Stimulated activated CD4-positive, alpha-beta T cell treated with anti-CD3 and anti-CD28 coated beads, Interleukin-2, amount 100 ng/mL, for 4 hours (primary cell): ENCODE measurements at regions not wholly inside any gene's neighbourhood (a gene's known extent, or its start where the extent isn't known, plus 50 kb on each side); places are given as distances from the start of the nearest gene placed in this dataset.
"Not testable (repeated sequence)": the region's sequence is repeated elsewhere in the genome, so short reads cannot be mapped to it uniquely, and the experiment has no call there.

Source experiments
- DNase-seq: peaks from one replicate; pipeline ENCODE4 v3.0.0-alpha.2; 2020; ENCODE audit warnings: low read depth

DNA sequence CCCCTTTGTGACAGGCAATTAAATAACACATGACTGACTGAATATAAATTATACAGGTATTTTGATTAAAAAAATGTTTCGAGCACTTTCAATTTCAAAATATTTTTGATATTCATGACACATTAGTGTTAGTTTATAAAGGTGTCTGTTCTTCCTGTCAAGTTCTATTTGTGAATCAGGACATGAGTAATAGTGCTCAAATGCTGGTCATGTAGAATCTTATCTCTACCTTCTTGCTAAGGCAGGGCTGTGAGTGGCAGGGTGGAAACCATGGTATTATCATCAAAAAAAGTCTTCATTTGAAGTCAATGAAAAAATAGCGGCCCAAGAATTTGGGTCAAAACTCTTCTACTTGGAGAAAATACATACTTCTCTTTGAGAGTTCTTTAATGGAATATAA is 250.2 kb downstream of the DACT1 start:
- no peak for DNase-seq

DNA sequence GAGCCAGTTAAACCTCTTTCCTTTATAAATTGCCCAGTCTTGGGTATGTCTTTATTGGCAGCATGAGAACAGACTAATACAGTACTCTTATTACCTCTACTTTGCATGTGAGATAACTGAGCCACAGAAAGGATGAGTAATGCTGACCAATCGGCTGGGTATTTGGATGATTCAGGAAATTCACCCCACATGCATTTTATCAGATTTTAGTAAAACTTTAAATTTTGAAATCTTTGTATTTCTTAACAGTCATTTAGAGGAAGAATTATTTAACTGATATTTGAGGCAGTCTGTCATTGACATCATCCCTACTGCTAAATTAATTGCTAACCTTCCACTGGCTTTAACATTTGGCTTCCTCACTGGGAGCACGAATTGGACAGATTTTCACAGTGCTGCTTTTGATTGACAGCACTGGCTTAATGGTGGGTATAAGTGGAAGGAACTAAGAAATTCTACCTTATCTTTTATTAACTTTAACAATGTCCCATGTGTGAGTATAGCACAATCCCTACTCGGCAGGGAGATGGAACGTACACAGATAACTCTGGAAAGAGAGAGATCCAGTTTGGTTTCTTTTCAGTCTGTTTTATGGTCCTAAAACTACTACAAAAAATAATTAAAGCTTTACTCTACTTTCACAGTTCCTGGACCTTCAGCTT is 261.0 kb downstream of the DACT1 start:
- DNase-seq, result no peak

DNA sequence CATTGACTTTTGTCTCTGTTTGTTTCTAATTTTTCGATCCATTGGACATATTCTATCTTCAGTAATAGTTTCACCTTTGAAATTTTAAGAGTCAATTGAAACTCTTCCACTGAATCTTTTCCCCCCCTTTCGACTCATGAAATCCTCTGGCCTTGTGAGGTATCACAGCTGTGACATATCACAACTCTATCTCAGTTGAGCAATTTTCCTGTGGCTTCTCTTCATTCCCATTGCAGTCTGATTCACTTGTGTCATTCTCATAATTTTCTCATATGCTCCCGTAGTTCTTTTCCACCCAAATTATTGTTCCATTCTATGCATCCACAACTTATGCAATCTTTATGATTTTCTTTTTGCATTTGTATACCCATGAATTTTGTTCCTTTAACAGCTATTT is 261.6 kb downstream of the DACT1 start:
- DNase-seq, result no peak

DNA sequence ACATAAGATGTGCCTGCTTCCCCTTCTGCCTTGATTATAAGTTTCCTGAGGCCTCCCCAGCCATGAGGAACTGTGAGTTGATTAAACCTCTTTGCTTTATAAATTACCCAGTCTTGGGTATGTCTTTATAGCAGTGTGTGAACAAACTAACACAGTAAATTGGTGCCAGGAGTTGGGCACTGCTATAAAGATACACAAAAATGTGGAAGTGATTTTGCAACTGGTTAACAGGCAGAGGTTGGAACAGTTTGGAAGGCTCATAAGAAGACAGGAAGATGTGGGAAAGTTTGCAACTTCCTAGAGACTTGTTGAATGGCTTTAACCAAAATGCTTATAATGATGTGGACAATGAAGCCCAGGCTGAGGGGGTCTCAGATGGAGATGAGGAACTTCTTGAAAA is 264.1 kb downstream of the DACT1 start:
- DNase-seq, result no peak

DNA sequence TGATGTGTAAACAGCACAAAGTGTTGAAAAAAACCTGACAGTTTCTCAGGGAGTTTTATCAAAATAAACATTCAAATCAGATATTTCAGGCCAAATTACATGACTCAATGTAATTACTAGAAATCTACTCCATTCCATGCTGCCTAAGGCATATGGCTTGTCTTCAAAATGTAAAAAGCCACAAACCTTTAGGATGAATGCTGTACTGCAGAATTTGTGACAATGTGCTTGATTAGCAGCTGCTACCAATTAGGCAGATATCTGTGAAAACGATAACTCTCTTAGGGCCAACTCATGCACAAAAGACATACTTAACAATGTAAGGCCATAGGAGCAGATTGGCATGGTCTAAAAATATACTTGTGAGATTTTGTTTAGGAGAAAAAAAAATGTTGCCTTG is 267.0 kb downstream of the DACT1 start:
- DNase-seq, result no peak

DNA sequence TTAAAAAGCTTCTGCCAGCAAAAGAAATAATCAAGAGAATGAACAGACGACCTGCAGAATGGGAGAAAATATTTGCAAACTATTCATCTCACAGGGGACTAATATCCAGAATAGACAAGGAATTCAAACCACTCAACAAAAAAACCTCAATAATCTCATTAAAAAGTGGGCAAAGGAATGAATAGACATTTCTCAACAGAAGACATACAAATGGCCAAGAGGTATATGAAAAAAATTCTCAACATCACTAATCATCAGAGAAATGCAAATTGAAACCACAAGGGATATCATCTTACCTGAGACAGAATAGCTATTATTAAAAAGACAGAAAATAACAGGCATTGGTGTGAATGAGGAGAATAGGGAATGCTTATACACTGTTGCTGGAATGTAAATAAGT is 270.0 kb downstream of the DACT1 start:
- DNase-seq, result no peak

DNA sequence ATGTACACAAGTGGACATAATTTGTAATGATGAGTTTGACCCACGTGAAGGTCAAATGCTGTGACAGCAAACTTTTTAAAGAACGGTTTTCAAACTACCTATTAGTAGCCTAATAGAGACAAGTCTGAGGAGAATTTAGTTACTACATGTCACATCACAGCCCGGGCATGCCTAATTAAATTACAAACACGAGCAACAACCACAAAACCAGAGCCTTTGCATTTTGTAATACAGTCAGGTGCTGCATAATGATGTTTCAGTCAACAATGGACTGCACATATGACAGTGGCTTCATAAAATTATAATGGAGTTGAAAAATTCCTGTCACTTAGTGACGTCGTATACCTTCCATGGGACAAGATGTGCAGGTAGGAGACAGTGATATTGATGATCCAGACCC is 274.5 kb downstream of the DACT1 start:
- DNase-seq, result no peak

DNA sequence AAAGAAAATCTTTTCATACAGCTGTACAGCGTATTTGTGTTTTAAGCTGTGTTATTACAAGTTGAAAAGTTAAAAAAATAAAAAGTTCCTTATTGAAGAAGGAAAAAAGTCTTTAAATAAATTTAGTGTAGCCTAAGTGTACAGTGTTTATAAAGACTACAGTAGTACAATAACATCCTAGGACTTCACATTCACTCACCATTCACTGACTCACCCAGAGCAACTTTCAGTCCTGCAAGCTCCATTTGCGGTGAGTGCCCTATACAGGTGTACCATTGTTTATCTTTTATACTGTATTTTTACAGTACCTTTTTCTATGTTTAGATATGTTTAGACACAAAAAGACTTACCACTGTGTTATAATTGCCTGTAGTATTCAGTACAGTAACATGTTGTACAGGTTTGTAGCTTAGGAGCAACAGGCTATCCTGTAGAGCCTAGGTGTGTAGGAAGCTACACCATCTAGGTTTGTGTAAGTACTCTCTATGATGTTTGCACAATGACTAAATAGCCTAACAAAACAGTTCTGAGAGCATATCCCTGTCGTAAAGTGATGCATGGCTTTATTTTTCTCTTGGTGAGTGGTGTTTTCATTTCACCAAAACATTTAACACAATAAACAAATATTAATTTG is 275.2 kb downstream of the DACT1 start:
- DNase-seq, result no peak

DNA sequence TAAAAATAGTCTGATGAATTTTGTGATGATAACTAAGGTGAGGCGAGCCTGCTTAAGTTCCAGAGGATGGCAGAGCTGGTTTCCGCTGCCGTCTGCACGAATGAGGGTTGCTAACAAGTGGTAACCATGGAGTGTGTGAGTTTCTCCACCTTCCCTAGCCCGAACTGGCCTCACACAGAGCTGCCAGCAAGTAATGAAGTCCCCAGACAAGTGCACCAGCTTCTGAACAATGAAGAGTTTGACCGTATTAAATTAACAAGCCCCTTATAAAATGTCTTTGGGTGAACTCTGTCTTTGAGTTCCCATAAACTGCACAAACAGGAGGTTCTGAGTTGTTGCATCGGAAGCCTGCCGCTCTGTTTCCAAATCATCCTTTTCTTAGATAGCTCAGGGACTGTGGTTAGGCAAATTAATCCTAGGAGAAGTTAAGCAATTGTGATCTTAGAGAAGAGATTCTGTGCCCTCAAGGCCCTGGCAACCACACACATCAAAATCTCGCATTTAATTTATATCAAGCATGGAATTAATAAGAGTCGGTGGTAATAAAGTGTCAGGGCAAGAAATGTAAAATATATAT is 274.1 kb upstream of the DAAM1 start:
- no peak for DNase-seq

DNA sequence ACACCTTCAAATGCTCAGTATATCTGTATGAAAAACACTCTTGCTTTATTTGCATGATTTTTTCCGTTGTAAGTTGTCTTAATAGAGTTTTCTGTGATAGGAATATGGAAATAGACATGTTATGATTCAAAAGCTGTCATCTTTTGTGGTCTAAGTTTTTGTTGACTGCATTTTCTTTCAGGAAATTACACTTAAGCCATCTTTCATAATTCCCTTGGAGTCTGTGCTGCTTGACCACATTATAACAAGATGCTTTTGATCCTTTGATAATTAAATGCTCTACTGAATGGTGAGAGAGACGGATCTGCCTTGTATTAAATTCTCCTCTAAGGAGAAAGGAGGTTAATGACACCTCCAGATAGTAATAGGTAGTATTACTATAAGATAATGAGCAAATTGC is 272.8 kb upstream of the DAAM1 start:
- no peak for DNase-seq

DNA sequence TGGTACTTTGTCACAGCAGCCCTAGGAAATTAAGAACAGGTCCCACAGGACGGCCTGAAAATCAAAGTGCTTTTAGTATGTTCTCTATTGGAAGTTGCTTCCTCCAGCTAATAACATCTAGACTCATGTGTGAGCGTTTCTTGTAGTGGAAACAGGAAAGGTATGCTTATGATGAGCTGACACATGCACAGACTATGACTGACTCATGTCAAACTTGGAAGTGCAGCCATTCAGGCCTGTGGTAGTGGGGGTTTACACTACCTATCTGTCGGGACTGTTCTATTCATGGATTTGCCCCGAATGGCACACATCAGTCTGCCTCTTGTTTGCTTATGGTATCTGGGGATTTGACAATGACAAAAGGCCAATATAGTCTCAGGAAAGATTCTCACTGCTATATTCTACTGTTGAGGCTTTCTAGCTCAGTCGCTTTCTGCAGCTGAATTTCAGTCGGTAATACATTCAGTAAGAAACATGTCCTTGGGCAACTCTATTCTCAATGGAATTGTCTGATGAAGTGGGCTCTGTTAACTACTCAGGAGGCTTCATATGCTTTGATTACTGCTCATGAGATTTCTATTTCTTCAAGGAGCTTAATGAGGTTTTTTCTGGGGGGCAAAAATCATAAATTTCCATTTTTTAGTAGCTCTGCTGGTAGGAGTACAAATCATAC is 270.3 kb upstream of the DAAM1 start:
- DNase-seq, result no peak

DNA sequence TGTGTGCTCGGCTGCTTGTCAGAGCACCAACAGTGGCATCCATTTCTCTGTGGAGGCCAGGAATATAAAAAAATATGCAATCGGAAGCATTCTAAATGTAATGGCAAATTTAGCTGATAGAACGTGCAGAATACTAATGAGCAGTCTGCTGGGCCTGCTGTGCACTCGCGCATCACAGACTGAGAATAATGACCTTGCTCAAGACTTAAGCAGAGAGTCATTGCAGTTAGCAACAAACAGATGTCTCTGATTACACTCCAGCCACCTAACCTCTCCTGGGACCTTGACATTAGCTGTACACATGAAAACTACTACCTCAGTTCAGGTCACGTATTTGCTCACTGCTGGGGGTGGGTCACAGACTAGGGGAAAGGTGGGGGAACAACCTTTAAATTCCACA is 269.2 kb upstream of the DAAM1 start:
- no peak for DNase-seq

DNA sequence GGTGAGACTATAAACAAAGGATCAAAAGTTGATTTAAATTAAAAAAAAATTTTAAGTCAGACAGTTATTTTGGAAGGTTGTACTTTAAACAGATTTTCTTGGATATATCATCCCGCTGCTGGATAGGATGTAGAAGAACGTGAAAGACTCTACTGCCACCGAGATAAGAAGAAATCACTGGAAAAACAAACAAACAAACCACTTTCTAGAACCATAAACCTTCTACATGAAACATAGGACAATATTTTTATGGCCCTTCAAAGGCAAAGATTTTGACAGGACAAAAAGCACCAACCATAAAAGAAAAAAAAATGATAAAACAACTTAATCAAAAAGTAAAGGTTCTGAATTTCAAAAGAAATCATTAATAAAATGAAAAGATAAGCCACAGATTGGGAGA is 268.2 kb upstream of the DAAM1 start:
- no peak for DNase-seq

DNA sequence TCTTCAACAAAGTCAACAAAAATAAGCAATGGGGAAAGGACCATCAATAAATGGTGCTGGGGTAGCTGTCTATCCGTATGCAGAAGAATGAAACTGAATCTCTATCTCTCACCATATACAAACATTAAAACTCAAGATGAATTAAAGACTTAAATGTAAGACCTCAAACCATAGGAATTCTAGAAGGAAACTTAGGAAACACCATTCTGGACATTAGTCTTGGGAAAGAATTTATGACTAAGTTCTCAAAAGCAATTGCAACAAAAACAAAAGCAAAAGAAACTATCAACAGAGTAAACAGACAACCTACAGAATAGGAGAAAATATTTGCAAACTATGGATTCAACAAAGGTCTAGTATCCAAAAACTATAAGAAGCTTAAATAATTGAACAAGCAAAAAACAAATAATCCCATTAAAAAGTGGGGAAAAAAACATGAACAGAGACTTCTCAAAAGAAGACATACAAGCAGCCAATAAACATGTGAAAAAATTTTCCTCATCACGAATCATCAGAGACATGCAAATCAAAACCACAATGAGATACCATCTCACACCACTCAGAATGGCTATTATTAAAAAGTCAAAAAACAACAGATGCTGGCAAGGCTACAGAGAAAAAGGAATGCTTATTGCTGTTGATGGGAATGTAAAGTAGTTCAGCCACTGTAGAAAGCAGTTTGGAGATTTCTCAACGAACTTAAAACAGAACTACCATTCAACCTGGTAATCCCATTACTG is 266.1 kb upstream of the DAAM1 start:
- not testable (repeated sequence) for DNase-seq

DNA sequence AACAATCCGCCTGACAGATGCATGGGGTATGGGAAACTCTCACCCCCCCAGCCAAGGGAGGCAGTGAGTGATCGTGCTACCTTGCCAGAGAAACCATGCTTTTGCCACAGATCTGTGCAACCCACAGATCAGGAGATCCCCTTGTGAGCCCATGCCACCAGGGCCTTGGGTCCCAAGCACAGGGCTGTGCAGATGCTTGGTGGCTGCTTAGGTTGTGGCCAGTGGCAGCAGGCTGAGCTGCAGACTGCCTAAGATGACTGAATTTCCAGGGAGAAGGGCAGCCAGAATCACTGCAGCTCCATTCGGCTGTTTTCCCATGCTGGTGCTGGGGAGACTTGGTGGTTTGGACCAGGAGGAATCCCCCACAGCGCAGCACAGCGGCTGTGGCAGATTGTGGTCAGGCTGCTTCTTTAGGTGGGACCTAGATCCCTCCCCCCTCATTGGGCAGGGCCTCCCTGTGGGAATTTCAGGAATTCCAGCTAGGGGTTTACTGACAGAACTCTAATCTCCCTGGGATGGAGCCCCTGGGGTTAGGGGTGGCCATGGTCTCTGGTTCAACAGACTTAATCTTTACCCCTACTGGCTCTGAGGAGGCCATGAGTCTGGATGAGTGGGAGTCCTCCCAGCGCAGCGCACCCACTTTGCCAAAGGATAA is 264.6 kb upstream of the DAAM1 start:
- DNase-seq, result no peak

DNA sequence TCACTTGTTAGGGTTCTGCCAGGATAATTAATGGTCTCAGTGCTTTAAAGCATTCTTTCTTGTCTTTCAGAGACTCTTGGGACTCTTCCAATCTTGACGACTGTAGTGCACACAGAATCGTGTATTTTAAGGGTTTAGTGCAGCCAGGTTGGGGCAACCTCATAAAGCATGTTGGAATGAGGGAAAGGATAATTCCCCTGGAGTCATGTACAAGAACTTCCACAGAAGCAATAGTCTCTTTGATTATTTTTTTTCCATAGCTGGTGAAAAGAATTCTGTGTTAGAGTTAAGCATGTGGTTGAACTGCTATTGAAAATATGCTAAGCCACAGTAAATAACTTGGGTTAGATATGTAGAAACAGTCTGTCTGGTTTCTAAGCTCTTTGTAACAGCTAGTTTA is 246.8 kb upstream of the DAAM1 start:
- DNase-seq, result no peak

DNA sequence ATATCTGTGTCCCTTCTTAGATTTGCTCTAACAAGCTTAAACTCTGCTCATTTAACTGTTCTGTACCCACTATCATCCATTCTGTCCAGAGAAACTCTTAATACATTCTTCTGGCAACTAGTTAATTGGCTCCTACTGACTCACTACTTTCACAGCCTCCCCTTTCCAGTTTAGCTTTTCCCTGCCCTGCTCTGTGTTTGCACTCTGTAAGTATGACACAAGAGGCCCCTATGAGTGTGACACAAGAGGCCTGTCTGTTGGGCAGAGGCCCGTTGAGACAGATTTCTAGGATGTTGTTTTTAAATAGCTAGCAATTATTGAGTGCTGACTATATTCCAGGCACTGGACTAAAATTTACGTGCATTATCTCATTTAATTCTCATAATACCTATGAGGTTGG is 246.0 kb upstream of the DAAM1 start:
- DNase-seq, result no peak

DNA sequence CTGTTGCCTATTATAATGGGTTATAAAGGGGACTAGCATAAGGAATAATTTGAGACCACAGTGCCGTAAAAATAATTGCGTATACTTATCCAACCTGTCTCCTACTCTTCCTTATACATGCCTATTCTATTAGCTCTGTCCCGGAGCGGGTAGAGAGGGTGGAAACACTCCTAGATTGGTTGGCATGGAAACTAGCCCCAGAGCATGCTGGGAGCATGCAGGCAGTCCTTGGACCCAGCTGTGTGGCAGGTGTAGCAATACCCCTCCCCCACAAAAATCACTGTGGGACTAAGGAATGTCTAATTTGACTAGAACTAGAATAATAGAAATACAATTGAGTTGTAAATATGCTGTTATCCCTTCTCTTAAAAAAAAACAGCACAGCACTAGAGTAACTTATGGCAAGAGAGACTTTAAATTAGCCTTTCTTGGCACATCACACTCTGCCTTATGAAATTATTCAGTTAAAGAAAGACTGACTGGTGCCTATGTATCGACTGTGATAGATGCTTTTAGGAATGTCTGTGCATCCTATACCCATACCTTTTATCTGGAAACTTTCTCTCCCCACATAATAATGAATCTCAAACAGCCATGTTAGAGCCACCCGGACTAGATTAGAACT is 244.0 kb upstream of the DAAM1 start:
- DNase-seq, result no peak

DNA sequence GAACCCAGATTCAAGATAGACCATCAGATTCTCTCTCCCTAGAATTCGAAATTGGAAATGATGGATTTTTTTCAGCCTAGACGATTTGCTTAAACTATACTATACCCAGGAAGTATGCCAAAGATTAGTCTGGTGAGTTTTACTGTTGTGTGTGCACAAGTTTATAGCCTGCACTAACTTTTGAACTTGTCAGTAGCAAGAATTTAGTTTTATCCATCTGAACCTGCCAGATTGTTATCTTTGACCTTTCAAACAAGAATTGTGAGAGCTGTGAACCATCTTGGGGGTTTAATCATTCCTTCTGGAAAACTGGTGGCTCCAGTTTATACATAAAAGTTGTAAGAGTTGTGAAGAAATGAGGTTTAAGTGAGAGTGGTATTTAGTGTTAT is 243.5 kb upstream of the DAAM1 start:
- no peak for DNase-seq

DNA sequence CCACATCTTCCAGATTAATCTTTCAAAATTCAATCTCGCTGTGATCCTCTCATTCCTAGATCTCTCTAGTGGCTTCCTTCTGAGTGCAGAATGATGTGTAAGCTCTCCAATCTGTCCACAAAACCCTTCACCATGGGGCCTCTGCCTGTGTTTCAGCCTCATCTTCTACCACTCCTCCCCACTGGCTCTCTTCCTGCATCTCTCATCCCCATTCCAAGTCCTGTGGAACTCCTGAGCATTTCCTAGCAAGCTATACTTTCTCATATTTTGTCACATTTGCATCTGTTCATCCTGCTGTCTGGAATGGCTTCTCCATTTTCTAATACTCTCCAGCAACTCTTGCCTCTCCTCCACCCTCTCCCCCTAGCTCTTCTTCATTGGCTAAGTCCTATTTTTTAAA is 242.0 kb upstream of the DAAM1 start:
- DNase-seq, result no peak

DNA sequence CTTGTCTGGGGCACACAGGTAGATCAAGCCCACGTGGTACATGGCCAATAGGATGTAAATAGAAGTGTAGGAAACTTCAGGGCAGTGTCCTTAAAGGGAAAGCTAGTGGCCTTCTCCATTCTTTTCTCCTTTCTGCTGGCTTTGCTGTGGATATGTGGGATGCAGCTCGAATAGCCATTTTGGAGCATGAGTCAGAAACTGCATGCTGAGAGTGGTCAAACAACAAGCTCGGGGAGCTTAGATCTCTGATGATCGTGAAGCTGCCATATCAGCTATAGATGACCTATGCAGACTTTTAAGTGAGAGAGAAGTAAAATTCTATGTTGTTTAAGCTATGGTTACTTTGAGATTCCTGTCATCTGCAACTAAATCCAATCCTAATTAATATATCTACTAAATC is 241.3 kb upstream of the DAAM1 start:
- no peak for DNase-seq
